OCI-LY1 (cell line): ENCODE measurements at regions not wholly inside any gene's neighbourhood (a gene's known extent, or its start where the extent isn't known, plus 50 kb on each side); places are given as distances from the start of the nearest gene placed in this dataset.

ENCODE experiments used
- H2AFZ ChIP-seq: fragments of 200-600 bp; sonication (generic), shearing (Covaris generic); 2 replicates; pipeline ENCODE4 v1.6.0; 2014; ENCODE audit warnings: antibody characterized with exemption, mild to moderate bottlenecking, low read length
- H3F3A ChIP-seq: fragments of 200-600 bp; sonication (generic), shearing (Covaris generic); 2 replicates; pipeline ENCODE4 v1.6.0; 2014; ENCODE audit warnings: mild to moderate bottlenecking, antibody characterized with exemption, low read length, moderate library complexity; ENCODE audit not compliant: insufficient read depth
- H3K27ac ChIP-seq: fragments of 200-600 bp; sonication (generic); 2 replicates; pipeline ENCODE4 v1.5.1; 2014; ENCODE audit warnings: low read length, mixed run types, mild to moderate bottlenecking, low read depth; ENCODE audit not compliant: poor library complexity, severe bottlenecking
- H3K27me3 ChIP-seq: fragments of 200-600 bp; sonication (generic); 2 replicates; pipeline ENCODE4 v1.6.0; 2014; ENCODE audit warnings: antibody characterized with exemption, mild to moderate bottlenecking, low read length, moderate library complexity; ENCODE audit not compliant: insufficient read depth
- H3K36me3 ChIP-seq: fragments of 200-600 bp; sonication (generic); 2 replicates; pipeline ENCODE4 v1.6.1; 2014; ENCODE audit warnings: mild to moderate bottlenecking, antibody characterized with exemption, low read length, moderate library complexity, mixed read lengths; ENCODE audit not compliant: insufficient read depth
- H3K4me1 ChIP-seq: fragments of 200-600 bp; sonication (generic); 2 replicates; pipeline ENCODE4 v1.5.1; 2014; ENCODE audit warnings: mild to moderate bottlenecking, low read length, moderate library complexity; ENCODE audit not compliant: insufficient read depth, severe bottlenecking
- H3K4me2 ChIP-seq: fragments of 200-600 bp; sonication (generic), shearing (Covaris generic); 2 replicates; pipeline ENCODE4 v1.6.1; 2014; ENCODE audit warnings: low read length
- H3K4me3 ChIP-seq: fragments of 200-600 bp; sonication (generic); 2 replicates; pipeline ENCODE4 v1.5.1; 2014; ENCODE audit warnings: low read length, low read depth, mild to moderate bottlenecking, mixed read lengths; ENCODE audit not compliant: poor library complexity, severe bottlenecking
- H3K79me2 ChIP-seq: fragments of 200-600 bp; shearing (Covaris generic); 2 replicates; pipeline ENCODE4 v1.6.1; 2016; ENCODE audit warnings: mixed run types, low read length, mixed read lengths; ENCODE audit not compliant: insufficient read depth
- H3K9ac ChIP-seq: fragments of 200-600 bp; sonication (generic), shearing (Covaris generic); 2 replicates; pipeline ENCODE4 v1.6.1; 2014; ENCODE audit warnings: mild to moderate bottlenecking, low read length, mixed read lengths
- H3K9me2 ChIP-seq: fragments of 200-600 bp; sonication (generic), shearing (Covaris generic); 2 replicates; pipeline ENCODE4 v1.6.1; 2014; ENCODE audit warnings: low read depth, mild to moderate bottlenecking, low read length, mixed read lengths
- H3K9me3 ChIP-seq: fragments of 200-600 bp; shearing (Covaris generic); 2 replicates; pipeline ENCODE4 v1.6.1; 2014; ENCODE audit warnings: low read length, mixed read lengths
- H4K20me1 ChIP-seq: fragments of 200-600 bp; sonication (generic), shearing (Covaris generic); 2 replicates; pipeline ENCODE4 v1.6.0; 2016; ENCODE audit warnings: mild to moderate bottlenecking, low read length; ENCODE audit not compliant: insufficient read depth
- EZH2 ChIP-seq: fragments of 200-600 bp; sonication (generic), shearing (Covaris generic); IDR thresholded peaks from 2 replicates; pipeline ENCODE4 v1.8.0; 2017; ENCODE audit warnings: borderline replicate concordance, mixed run types, mild to moderate bottlenecking, antibody characterized with exemption, low read length, moderate library complexity, mixed read lengths
- TF ChIP-seq, protein P1 (sequence below): fragments of 200-600 bp; sonication (generic), shearing (Covaris generic); IDR thresholded peaks from 2 replicates; pipeline ENCODE4 v1.5.1; 2017; ENCODE audit warnings: mild to moderate bottlenecking, antibody characterized with exemption, low read length, moderate library complexity, mixed read lengths

DNA sequence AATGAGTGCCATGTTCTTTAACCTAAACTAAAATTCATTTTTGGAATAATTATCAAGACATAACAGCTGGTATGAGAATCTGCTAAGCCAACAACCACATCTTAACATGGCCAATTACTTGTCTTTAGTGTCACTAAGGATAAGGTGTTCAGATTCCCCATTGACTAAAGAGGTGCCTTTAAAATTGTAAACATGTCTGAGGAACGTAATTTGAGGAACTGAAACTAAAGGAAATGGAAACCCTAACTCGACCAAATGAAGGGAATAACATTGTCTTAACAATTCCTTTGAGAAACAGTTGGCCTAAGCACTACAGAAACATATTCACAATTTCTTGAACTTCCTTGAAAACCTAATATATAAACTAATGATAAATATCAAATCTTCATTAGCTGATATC, 355.4 kb upstream of the GULP1 start:
- H3K4me2 ChIP-seq, result no peak overlapping the region
- no peaks in the 10 kb centered on the region for H4K20me1 ChIP-seq
- no peaks in the 10 kb centered on the region for H3F3A ChIP-seq
- H3K4me3 ChIP-seq, result no peak overlapping the region
- no peak for TF ChIP-seq EZH2
- TF ChIP-seq, protein P1, sequence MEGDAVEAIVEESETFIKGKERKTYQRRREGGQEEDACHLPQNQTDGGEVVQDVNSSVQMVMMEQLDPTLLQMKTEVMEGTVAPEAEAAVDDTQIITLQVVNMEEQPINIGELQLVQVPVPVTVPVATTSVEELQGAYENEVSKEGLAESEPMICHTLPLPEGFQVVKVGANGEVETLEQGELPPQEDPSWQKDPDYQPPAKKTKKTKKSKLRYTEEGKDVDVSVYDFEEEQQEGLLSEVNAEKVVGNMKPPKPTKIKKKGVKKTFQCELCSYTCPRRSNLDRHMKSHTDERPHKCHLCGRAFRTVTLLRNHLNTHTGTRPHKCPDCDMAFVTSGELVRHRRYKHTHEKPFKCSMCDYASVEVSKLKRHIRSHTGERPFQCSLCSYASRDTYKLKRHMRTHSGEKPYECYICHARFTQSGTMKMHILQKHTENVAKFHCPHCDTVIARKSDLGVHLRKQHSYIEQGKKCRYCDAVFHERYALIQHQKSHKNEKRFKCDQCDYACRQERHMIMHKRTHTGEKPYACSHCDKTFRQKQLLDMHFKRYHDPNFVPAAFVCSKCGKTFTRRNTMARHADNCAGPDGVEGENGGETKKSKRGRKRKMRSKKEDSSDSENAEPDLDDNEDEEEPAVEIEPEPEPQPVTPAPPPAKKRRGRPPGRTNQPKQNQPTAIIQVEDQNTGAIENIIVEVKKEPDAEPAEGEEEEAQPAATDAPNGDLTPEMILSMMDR, result no peak
- H3K9me3 ChIP-seq, result no peaks in the 10 kb centered on the region
- no peaks in the 10 kb centered on the region for H3K27me3 ChIP-seq
- no peaks in the 10 kb centered on the region for H3K36me3 ChIP-seq
- no peak overlapping the region for H3K27ac ChIP-seq
- no peak overlapping the region for H2AFZ ChIP-seq
- no peak overlapping the region for H3K9ac ChIP-seq
- H3K79me2 ChIP-seq, result no peaks in the 10 kb centered on the region
- H3K9me2 ChIP-seq, result no peaks in the 10 kb centered on the region
- no peaks in the 10 kb centered on the region for H3K4me1 ChIP-seq

DNA sequence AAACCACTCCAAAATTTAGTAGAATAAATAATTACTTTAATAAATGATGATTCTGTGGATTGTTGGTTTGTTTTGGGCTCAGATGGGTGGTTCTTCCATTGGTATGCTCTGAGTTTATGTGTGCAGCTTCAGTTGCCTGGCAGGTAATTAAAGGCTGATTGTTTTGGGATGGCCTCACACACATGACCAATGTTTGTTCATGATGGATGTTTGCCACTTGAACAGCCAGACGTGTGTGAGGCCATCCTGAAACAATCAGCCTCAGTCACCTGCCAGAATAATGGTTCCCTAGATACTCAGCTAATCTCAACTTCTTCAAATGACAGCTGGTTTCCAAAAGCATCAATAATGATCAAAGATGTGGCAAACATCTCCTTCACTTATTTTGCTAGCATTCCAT, 352.5 kb upstream of the GULP1 start:
- no peaks in the 10 kb centered on the region for H3K9me3 ChIP-seq
- TF ChIP-seq, protein P1, result no peak
- TF ChIP-seq EZH2, result no peak
- no peaks in the 10 kb centered on the region for H3F3A ChIP-seq
- no peaks in the 10 kb centered on the region for H3K36me3 ChIP-seq
- H3K4me3 ChIP-seq, result no peak overlapping the region
- H3K27ac ChIP-seq, result no peak overlapping the region
- no peaks in the 10 kb centered on the region for H3K79me2 ChIP-seq
- H4K20me1 ChIP-seq, result no peaks in the 10 kb centered on the region
- H2AFZ ChIP-seq, result no peak overlapping the region
- no peaks in the 10 kb centered on the region for H3K9me2 ChIP-seq
- H3K4me1 ChIP-seq, result no peaks in the 10 kb centered on the region
- no peak overlapping the region for H3K9ac ChIP-seq
- no peak overlapping the region for H3K4me2 ChIP-seq
- no peaks in the 10 kb centered on the region for H3K27me3 ChIP-seq

- H3K36me3 ChIP-seq, result no peaks in the 10 kb centered on the region
- H3K9me3 ChIP-seq, result no peaks in the 10 kb centered on the region
- no peaks in the 10 kb centered on the region for H4K20me1 ChIP-seq
- H2AFZ ChIP-seq, result no peak overlapping the region
- H3F3A ChIP-seq, result no peaks in the 10 kb centered on the region
- no peaks in the 10 kb centered on the region for H3K27me3 ChIP-seq
- TF ChIP-seq, protein P1, result no peak
- no peak for TF ChIP-seq EZH2
- H3K4me1 ChIP-seq, result no peaks in the 10 kb centered on the region
- no peaks in the 10 kb centered on the region for H3K79me2 ChIP-seq
- H3K4me3 ChIP-seq, result no peak overlapping the region
- no peak overlapping the region for H3K4me2 ChIP-seq
- no peaks in the 10 kb centered on the region for H3K9me2 ChIP-seq
- H3K27ac ChIP-seq, result no peak overlapping the region
- no peak overlapping the region for H3K9ac ChIP-seq
Observed at GRCh38 chr2:187942876-187943275, 348.8 kb upstream of the GULP1 start.
